SK-N-SH treated with all-trans-retinoic acid at 6 μM for 48 hours (cell line): ENCODE measurements at regions not wholly inside any gene's neighbourhood (a gene's known extent, or its start where the extent isn't known, plus 50 kb on each side); places are given as distances from the start of the nearest gene placed in this dataset.

Source experiments
- ESRRG ChIP-seq: fragments of 250-450 bp; sonication (Bioruptor Pico); IDR thresholded peaks from 2 replicates; pipeline ENCODE4 v1.6.1; 2021; ENCODE audit warnings: mild to moderate bottlenecking
- POU6F1 ChIP-seq: fragments of 250-450 bp; sonication (Bioruptor Pico); IDR thresholded peaks from 2 replicates; pipeline ENCODE4 v1.8.0; 2021; ENCODE audit warnings: low read depth, mild to moderate bottlenecking, moderate library complexity, borderline replicate concordance

GRCh38 chr2:139992711-139993345 lies 1212.6 kb upstream of the NXPH2 start:
- TF ChIP-seq POU6F1 (CRISPR knock-in tag): no peak
- TF ChIP-seq ESRRG: no peak
